ENCODE measurements at regions not wholly inside any gene's neighbourhood (a gene's known extent, or its start where the extent isn't known, plus 50 kb on each side); places are given as distances from the start of the nearest gene placed in this dataset.

DNA sequence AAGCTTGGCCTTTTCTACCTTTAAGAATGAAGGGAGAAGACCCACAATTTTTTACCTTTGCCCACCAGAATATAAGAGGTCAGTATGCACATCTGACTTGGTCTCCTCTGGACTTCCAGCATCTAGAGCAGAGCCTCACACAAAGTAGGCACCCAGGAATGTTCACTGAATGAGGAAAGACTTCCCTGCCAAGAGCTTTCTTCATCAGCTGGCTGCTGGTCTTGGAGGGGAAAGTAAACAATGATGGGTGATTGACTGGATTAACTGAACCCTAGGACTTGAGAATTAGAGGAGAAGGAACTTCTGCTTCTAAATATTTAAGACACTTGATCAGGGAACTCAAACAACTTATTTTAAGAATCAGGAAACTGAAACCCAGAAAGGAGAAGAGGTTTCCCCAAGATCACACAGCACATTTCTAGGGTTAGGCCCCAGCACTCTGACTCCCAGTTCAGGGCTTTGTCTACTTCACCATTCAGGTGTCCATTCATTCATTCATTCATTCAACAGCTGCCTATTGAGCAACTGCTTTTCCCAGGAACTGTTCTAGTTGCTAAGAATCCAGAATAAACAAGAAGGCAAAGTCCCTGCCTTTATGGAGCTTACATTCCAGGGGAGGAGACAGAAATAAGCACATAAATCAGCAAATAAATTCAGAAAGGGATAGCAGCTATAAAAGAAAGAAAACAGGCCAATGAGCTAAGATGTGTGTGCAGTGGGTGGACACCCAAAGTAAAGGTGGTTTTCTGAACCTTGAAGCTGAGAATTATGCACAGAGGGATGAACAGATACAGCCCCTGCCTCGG lies 216.9 kb upstream of the LRFN2 start:
- TF ChIP-seq CTCF (IDR thresholded peaks at IDR 0.05; ENCODE audit: insufficient read depth, low read depth, low read length) = no peak
- no peak for TF ChIP-seq EZH2 (IDR thresholded peaks at IDR 0.05; ENCODE audit: insufficient read depth, low read length)

Data from astrocyte (in vitro differentiated cells and primary cell).